Ovary (tissue), 3 donors: ENCODE measurements at regions not wholly inside any gene's neighbourhood (a gene's known extent, or its start where the extent isn't known, plus 50 kb on each side); places are given as distances from the start of the nearest gene placed in this dataset.

Experiments used
- POLR2A ChIP-seq: fragments of 450-650 bp; IDR thresholded peaks from one replicate; pipeline ENCODE4 v1.6.1; 2017; ENCODE audit warnings: antibody characterized with exemption, mild to moderate bottlenecking, moderate library complexity
- TF ChIP-seq, protein P1 (sequence below), 3 donors: fragments of 450-650 bp in 2 of 3; fragments of 200-600 bp in 1 of 3; IDR thresholded peaks; one replicate each; pipeline versions ENCODE4 v1.5.1 to v1.8.0; 2016 to 2022; ENCODE audit warnings: antibody characterized with exemption in 3 of 3, mild to moderate bottlenecking in 1 of 3
- donor health status: DM: no; HTN: no; CAD: no.

DNA sequence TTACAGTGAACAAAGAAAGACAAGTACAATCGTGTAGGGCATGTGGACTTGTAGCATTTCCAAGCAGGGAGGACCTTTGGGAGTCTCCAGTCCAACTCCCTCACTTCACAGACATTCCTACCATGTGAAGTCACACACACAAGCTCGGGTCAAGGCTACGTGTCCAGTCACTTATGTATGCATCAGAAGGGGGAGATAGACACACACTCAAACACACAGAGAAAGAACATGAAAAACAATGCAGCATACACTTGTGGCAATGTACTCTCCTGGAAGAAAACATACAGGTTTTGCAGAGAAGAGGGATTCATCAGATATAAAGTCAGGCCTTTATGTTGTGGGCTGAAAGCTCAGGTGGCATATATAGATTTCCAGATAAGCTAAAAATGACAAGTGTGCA, 136.1 kb upstream of the MID1 start:
- TF ChIP-seq, protein P1, sequence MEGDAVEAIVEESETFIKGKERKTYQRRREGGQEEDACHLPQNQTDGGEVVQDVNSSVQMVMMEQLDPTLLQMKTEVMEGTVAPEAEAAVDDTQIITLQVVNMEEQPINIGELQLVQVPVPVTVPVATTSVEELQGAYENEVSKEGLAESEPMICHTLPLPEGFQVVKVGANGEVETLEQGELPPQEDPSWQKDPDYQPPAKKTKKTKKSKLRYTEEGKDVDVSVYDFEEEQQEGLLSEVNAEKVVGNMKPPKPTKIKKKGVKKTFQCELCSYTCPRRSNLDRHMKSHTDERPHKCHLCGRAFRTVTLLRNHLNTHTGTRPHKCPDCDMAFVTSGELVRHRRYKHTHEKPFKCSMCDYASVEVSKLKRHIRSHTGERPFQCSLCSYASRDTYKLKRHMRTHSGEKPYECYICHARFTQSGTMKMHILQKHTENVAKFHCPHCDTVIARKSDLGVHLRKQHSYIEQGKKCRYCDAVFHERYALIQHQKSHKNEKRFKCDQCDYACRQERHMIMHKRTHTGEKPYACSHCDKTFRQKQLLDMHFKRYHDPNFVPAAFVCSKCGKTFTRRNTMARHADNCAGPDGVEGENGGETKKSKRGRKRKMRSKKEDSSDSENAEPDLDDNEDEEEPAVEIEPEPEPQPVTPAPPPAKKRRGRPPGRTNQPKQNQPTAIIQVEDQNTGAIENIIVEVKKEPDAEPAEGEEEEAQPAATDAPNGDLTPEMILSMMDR (IDR thresholded peaks at IDR 0.05): no peak
- TF ChIP-seq POLR2A: no peak
